Large intestine (tissue), 3 donors: ENCODE measurements at regions not wholly inside any gene's neighbourhood (a gene's known extent, or its start where the extent isn't known, plus 50 kb on each side); places are given as distances from the start of the nearest gene placed in this dataset.

Experiments used
- DNase-seq, 2 donors: peaks; one replicate each; pipeline versions ENCODE4 v3.0.0 to v3.0.0-alpha.2; 2013
- H3K27ac ChIP-seq: one replicate; pipeline ENCODE4 v1.5.1; 2013; ENCODE audit warnings: low read length
- H3K27me3 ChIP-seq: 2 replicates; pipeline ENCODE4 v1.6.1; 2013; ENCODE audit warnings: low read length; ENCODE audit not compliant: control insufficient read depth, insufficient read depth
- H3K36me3 ChIP-seq: 2 replicates; pipeline ENCODE4 v1.6.1; 2013; ENCODE audit warnings: low read length; ENCODE audit not compliant: control insufficient read depth, insufficient read depth
- H3K4me1 ChIP-seq: one replicate; pipeline ENCODE4 v1.6.1; 2013; ENCODE audit warnings: low read length; ENCODE audit not compliant: control insufficient read depth, insufficient read depth
- H3K4me3 ChIP-seq: one replicate; pipeline ENCODE4 v1.5.1; 2013; ENCODE audit warnings: low read length
- H3K9me3 ChIP-seq: one replicate; pipeline ENCODE4 v1.6.1; 2013; ENCODE audit warnings: mild to moderate bottlenecking, low read depth, low read length, moderate library complexity; ENCODE audit not compliant: control insufficient read depth
- WGBS: methylation state at CpG from one replicate; pipeline ENCODE4 v1.1.5; 2013; ENCODE audit warnings: low lambda C conversion rate; ENCODE audit not compliant: insufficient coverage; 5-methylcytosine and 5-hydroxymethylcytosine counted together

DNA sequence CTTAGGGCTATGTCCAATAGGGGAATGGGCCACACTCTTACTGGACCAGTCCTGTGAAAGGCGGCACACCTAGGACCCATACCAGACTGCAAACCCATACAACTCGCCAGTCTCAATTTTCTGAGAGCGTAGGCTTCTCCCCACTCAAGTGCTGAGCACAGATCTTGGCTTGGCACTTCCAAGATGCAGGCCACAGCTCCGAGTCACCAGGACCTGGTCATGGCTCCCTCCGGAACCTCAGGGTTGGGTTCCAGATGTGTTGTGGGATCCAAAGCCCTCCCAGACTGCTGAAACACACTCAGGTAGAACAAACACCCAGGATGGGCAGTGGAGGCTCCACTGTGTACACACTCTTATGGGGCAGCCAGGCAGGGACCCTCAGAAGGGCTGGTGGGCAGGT lies 103.3 kb downstream of the TMEM144 start:
- DNase-seq: no peak
- no CpG with 5 or more reads among the region's 5 CpGs for WGBS
- Histone ChIP-seq H3K9me3 (no peaks in the 10 kb centered on the region), H3K36me3 (no peaks in the 10 kb centered on the region), H3K4me3 (no peak overlapping the region), H3K27ac (no peak overlapping the region), H3K4me1 (no peaks in the 10 kb centered on the region), H3K27me3 (no peaks in the 10 kb centered on the region)

DNA sequence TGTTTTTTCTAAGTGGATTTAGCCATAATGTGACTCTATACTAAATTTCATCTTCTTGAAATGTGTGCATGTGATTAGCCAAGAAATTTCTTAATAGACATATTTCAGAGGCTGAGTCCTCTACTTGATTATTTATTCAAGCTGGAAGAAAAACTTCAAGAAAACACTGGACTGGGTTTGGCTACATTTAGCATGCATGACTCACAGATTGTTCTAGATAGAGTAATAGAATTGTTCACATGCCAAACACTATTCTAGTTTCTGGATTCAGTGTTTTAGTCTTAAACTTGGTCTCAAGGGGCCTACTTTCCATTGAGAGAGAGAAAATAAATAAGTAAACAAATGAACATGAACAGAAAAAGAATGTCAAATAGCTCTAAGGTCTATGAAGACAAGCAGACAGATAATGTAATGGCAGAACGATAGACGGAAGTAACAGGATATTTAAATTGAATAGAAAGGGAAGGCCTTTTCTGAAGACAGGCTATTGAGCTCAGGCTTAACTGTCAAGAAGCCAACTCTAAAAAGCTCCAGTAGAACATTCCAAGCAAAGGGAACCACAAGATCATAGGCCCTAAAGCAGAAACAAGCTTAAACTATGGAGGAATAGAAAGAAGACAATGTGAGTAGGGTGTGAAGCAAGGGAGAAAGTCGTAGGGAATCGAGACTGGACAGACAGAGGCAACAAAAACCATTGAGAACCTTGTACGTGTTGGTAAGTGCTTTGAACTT lies 104.6 kb downstream of the TMEM144 start:
- Histone ChIP-seq H3K9me3 (no peaks in the 10 kb centered on the region), H3K27me3 (no peaks in the 10 kb centered on the region), H3K4me1 (no peaks in the 10 kb centered on the region), H3K27ac (no peak overlapping the region), H3K4me3 (no peak overlapping the region), H3K36me3 (no peaks in the 10 kb centered on the region)
- DNase-seq: no peak
- 93% methylated on average over 5 of the region's 5 CpGs for WGBS

DNA sequence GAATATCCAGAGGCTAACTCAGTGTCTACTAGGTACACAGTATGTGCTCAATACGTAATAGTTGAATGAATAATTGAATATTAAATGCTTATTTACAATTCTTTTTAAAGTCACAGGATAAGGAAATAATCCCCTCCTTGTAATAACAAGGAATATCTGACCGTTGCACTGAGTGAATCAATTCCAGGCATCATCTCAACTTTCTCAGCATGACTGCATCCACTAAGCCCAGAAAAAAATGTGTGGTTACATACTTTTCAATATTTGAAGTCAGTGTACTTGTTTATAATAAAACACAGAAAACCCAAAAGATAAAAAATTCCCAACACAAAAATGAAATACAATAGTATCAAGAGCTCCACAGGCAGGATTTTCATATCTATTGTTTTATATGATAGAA lies 105.4 kb downstream of the TMEM144 start:
- H3K36me3 ChIP-seq: no peaks in the 10 kb centered on the region
- peaks cover 2% of the 10 kb centered on the region for H3K9me3 ChIP-seq
- no peaks in the 10 kb centered on the region for H3K27me3 ChIP-seq
- no peak overlapping the region for H3K27ac ChIP-seq
- no peak for DNase-seq
- WGBS: 100% methylated on average over 1 of the region's 2 CpGs
- H3K4me3 ChIP-seq: no peak overlapping the region
- no peaks in the 10 kb centered on the region for H3K4me1 ChIP-seq

DNA sequence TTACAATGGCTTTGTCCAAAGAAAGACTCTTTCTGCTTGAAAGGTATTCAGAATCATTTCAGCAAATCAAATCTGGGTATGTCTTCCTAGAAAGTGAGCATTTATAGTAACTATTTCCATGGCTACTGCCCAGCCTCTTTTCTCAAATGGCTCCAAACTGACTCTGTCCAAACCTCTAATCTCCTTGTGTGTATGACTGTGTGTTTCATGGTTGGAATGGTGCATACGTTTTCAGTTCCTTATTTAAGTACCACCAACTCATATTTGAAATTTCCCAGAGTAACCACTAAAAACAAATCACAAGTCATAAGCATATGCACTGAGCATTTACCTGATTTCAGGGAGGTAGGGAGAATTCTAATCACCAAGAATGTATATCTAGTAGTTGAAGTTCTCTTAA lies 106.0 kb downstream of the TMEM144 start:
- no peak for DNase-seq
- Histone ChIP-seq H3K36me3 (no peaks in the 10 kb centered on the region), H3K27ac (no peak overlapping the region), H3K27me3 (no peaks in the 10 kb centered on the region), H3K4me3 (no peak overlapping the region), H3K4me1 (no peaks in the 10 kb centered on the region), H3K9me3 (peaks cover 2% of the 10 kb centered on the region)
- WGBS: no CpG with 5 or more reads among the region's 1 CpG

DNA sequence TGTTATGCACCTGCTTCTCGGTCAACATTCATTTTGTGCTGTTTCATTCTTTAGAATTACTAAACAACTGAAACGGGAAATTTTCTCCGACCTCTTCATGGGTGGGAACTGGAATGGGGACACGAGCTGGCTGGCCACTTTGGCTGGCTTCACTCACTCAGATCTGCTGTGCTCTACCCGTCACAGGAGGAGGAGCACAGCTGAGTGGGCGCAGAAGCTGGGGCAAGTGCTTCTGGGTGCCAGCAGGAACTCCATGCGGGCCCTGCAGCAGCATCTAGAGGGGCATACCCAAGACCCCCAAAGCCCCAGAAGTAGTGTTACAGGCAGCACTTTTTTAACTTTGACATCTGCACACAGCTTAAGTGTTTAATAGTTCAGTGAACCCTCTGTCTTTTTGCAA lies 109.6 kb downstream of the TMEM144 start:
- WGBS: 86% methylated on average over 1 of the region's 7 CpGs
- peaks cover 2% of the 10 kb centered on the region for H3K9me3 ChIP-seq
- no peak overlapping the region for H3K4me3 ChIP-seq
- DNase-seq: no peak
- H3K4me1 ChIP-seq: no peaks in the 10 kb centered on the region
- H3K36me3 ChIP-seq: no peaks in the 10 kb centered on the region
- H3K27me3 ChIP-seq: no peaks in the 10 kb centered on the region
- H3K27ac ChIP-seq: no peak overlapping the region

DNA sequence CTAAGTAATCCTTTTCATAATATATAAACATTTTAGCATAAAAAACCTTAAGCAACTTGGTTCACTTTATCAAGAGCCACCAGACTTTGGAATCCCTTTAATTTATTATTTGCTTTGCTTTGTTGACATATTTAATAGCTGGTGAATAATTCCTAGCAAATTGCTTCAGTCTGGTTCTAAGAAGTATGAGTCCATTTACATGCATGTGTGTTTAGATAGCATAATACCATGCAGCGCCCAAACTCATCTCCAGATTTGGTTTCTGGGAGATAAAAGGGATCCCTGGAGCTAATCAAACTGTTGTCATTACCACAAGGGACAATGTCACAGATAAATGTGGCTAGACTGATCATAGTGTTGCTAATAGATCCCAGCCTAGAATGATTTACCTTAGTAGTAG lies 111.8 kb downstream of the TMEM144 start:
- Histone ChIP-seq H3K9me3 (peaks cover 2% of the 10 kb centered on the region), H3K4me1 (no peaks in the 10 kb centered on the region), H3K4me3 (no peak overlapping the region), H3K27me3 (no peaks in the 10 kb centered on the region), H3K27ac (no peak overlapping the region), H3K36me3 (no peaks in the 10 kb centered on the region)
- peak; percentile 17 to 57 for DNase-seq
- no CpG with 5 or more reads among the region's 1 CpG for whole genome bisulfite sequencing

DNA sequence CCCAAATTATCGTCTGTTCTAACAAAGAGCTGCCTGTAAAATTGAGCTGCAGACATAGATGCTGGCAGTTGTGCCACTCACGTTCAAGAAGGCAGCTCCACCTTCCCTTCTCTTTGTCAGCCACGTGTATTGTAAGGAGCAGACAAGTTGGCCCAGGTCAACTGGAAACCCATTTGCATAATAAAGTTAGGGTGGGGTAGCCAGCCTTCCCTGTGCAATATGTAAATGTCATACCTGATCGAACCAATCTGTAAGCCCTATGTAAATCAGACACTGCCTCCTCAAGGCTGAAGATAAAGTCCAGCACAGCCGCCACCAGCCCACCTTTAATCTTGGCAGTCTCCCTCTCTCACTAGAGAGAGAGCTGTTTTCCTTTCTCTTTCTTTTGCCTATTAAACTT lies 117.2 kb downstream of the TMEM144 start:
- H3K27me3 ChIP-seq: no peaks in the 10 kb centered on the region
- no peaks in the 10 kb centered on the region for H3K9me3 ChIP-seq
- no peak overlapping the region for H3K4me3 ChIP-seq
- DNase-seq: peak; percentile 48 to 83
- no CpG with 5 or more reads among the region's 5 CpGs for WGBS
- H3K27ac ChIP-seq: no peak overlapping the region
- no peaks in the 10 kb centered on the region for H3K4me1 ChIP-seq
- no peaks in the 10 kb centered on the region for H3K36me3 ChIP-seq

DNA sequence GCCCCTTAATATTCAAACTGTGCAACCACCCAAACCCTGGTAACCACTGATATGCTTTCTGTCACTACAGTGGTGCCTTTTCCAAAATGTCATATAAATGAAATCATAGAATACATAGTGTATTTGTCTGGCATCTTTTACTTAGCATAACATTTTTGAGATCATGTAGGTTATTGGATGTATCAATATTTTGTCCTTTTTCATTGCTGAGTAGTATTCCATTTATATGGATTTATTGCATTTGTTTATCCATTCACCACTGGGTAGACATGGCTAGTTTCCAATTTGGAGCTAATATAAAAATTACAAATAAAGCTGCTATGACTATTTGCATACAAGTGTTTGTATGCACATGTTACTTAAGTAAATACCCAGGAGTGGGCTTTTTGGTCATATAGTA lies 121.6 kb downstream of the TMEM144 start:
- DNase-seq: no peak
- no peak overlapping the region for H3K4me3 ChIP-seq
- H3K9me3 ChIP-seq: no peaks in the 10 kb centered on the region
- H3K27ac ChIP-seq: no peak overlapping the region
- H3K27me3 ChIP-seq: no peaks in the 10 kb centered on the region
- H3K36me3 ChIP-seq: no peaks in the 10 kb centered on the region
- no peaks in the 10 kb centered on the region for H3K4me1 ChIP-seq

DNA sequence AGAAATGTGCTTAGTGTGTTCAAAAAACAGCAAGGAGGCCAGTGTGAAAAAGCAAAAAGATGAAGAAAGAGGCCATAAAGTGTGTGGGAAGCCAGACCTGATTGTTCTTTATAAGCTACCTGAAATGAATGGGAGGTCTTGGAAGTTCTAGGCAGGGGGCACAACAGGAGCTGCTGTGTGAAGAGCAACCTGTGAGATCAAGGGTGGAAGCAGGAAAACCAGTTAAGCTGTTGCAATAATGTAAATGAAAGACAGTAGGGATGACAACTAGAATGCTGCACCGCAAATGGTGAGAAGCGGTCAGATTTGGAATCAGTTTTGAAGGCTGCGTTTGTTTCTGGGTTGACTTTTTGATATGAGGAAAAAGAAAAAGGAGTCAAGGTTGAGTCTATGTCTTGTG lies 123.5 kb downstream of the TMEM144 start:
- Histone ChIP-seq H3K4me1 (no peaks in the 10 kb centered on the region), H3K27ac (no peak overlapping the region), H3K4me3 (no peak overlapping the region), H3K27me3 (no peaks in the 10 kb centered on the region), H3K36me3 (no peaks in the 10 kb centered on the region), H3K9me3 (no peaks in the 10 kb centered on the region)
- WGBS: 92% methylated on average over 3 of the region's 3 CpGs
- DNase-seq: no peak

DNA sequence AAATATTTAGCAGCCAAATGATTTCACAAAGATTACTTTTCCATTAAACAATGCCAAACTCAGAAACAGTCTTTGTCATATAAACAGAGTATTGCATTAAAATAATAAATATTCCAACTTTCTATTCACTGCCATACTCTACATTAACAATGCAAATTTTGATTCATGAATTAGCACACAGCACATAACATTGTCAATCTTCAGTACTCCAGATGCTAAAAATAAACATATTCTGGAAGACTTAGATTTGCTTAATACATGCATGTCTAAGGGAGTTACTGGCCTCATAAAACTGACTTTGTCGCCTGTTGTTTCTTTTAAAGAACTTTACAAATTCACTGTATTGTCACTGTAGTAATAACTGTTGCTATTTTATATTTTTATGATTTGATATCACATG lies 131.6 kb downstream of the TMEM144 start:
- Histone ChIP-seq H3K4me3 (no peak overlapping the region), H3K9me3 (no peaks in the 10 kb centered on the region), H3K36me3 (no peaks in the 10 kb centered on the region), H3K4me1 (no peaks in the 10 kb centered on the region), H3K27ac (no peak overlapping the region), H3K27me3 (no peaks in the 10 kb centered on the region)
- no CpG with 5 or more reads among the region's 1 CpG for WGBS
- DNase-seq: no peak

DNA sequence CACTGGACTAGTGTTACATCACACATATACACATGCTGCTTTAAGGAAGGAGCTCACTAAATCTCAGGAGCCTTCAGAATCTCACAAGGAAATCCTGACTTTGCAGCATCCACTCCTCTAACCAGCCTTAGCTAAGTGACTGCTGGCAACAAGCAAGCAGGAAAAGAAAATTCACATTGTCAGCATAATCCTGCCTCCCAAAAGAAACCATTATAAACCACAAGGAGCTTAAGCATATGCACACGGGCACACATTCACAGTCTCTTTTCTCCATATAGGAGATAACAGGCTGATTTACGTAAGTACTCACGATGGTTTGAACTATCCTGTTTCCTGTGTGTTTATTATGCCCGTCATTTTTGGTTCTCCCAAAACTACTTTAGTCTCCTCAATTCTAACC lies 136.3 kb downstream of the TMEM144 start:
- H3K27ac ChIP-seq: no peak overlapping the region
- no peak overlapping the region for H3K4me3 ChIP-seq
- WGBS: no CpG with 5 or more reads among the region's 4 CpGs
- no peaks in the 10 kb centered on the region for H3K4me1 ChIP-seq
- no peaks in the 10 kb centered on the region for H3K27me3 ChIP-seq
- no peaks in the 10 kb centered on the region for H3K9me3 ChIP-seq
- H3K36me3 ChIP-seq: no peaks in the 10 kb centered on the region
- no peak for DNase-seq
